H9 (cell line): ENCODE measurements at regions not wholly inside any gene's neighbourhood (a gene's known extent, or its start where the extent isn't known, plus 50 kb on each side); places are given as distances from the start of the nearest gene placed in this dataset.

Experiments used
- DNase-seq: peaks from one replicate; pipeline ENCODE4 v3.0.0-alpha.2; 2017
- H2AFZ ChIP-seq: one replicate; pipeline ENCODE4 v1.6.1; 2013; ENCODE audit warnings: mild to moderate bottlenecking, low read length, control low read depth, moderate library complexity
- H2AK5ac ChIP-seq: 2 replicates; pipeline ENCODE4 v1.6.1; 2013; ENCODE audit warnings: low read length, control low read depth, mixed read lengths; ENCODE audit not compliant: insufficient read length
- H2BK120ac ChIP-seq: one replicate; pipeline ENCODE4 v1.6.1; 2013; ENCODE audit warnings: low read depth, mild to moderate bottlenecking, low read length, control low read depth, inconsistent platforms; ENCODE audit not compliant: poor library complexity, severe bottlenecking
- H2BK12ac ChIP-seq: 2 replicates; pipeline ENCODE4 v1.6.1; 2013; ENCODE audit warnings: low read length, control low read depth, mixed read lengths, low read depth; ENCODE audit not compliant: insufficient read length
- H2BK15ac ChIP-seq: 2 replicates; pipeline ENCODE4 v1.6.1; 2013; ENCODE audit warnings: low read depth, low read length, control low read depth
- H2BK20ac ChIP-seq: one replicate; pipeline ENCODE4 v1.6.1; 2013; ENCODE audit warnings: low read depth, mild to moderate bottlenecking, low read length, control low read depth, inconsistent platforms; ENCODE audit not compliant: poor library complexity, severe bottlenecking
- H2BK5ac ChIP-seq: 2 replicates; pipeline ENCODE4 v1.6.1; 2013; ENCODE audit warnings: low read length, control low read depth, mixed read lengths; ENCODE audit not compliant: insufficient read length
- H3K14ac ChIP-seq: 2 replicates; pipeline ENCODE4 v1.6.1; 2013; ENCODE audit warnings: low read length, control low read depth; ENCODE audit not compliant: insufficient read depth
- H3K18ac ChIP-seq: 2 replicates; pipeline ENCODE4 v1.6.1; 2013; ENCODE audit warnings: low read depth, mild to moderate bottlenecking, mixed read lengths, low read length, control low read depth; ENCODE audit not compliant: insufficient read length
- H3K23ac ChIP-seq: 2 replicates; pipeline ENCODE4 v1.6.1; 2013; ENCODE audit warnings: low read length, control low read depth, mixed read lengths, low read depth; ENCODE audit not compliant: insufficient read length
- H3K23me2 ChIP-seq: 2 replicates; pipeline ENCODE4 v1.6.1; 2013; ENCODE audit warnings: low read depth, mild to moderate bottlenecking, mixed read lengths, low read length, control low read depth; ENCODE audit not compliant: insufficient read length, poor library complexity, severe bottlenecking
- H3K27ac ChIP-seq: 2 replicates; pipeline ENCODE4 v1.5.1; 2013; ENCODE audit warnings: low read length, control low read depth, mixed read lengths, low read depth; ENCODE audit not compliant: insufficient read length
- H3K27me3 ChIP-seq: 2 replicates; pipeline ENCODE4 v1.6.1; 2013; ENCODE audit warnings: low read length, control low read depth, inconsistent platforms; ENCODE audit not compliant: insufficient read depth
- H3K4ac ChIP-seq: 2 replicates; pipeline ENCODE4 v1.6.1; 2013; ENCODE audit warnings: low read depth, mild to moderate bottlenecking, control low read depth, inconsistent platforms, low read length, moderate library complexity
- H3K4me1 ChIP-seq: 2 replicates; pipeline ENCODE4 v1.6.1; 2013; ENCODE audit warnings: low read length, control low read depth, inconsistent platforms; ENCODE audit not compliant: insufficient read depth
- H3K4me2 ChIP-seq: 2 replicates; pipeline ENCODE4 v1.6.1; 2013; ENCODE audit warnings: low read length, control low read depth, mixed read lengths; ENCODE audit not compliant: insufficient read length, insufficient read depth
- H3K56ac ChIP-seq: 2 replicates; pipeline ENCODE4 v1.6.1; 2013; ENCODE audit warnings: low read depth, mild to moderate bottlenecking, mixed read lengths, low read length, control low read depth; ENCODE audit not compliant: insufficient read length
- H3K79me1 ChIP-seq: 2 replicates; pipeline ENCODE4 v1.6.1; 2013; ENCODE audit warnings: low read depth, mild to moderate bottlenecking, moderate library complexity, low read length, control low read depth, inconsistent platforms; ENCODE audit not compliant: insufficient read depth, poor library complexity, severe bottlenecking
- H3K79me2 ChIP-seq: 2 replicates; pipeline ENCODE4 v1.6.1; 2013; ENCODE audit warnings: low read length, control low read depth, inconsistent platforms; ENCODE audit not compliant: insufficient read depth
- H3K9ac ChIP-seq: 2 replicates; pipeline ENCODE4 v1.6.1; 2013; ENCODE audit warnings: low read length, control low read depth, mixed read lengths; ENCODE audit not compliant: insufficient read length; ENCODE audit errors: extremely low read depth
- H3K9me3 ChIP-seq: one replicate; pipeline ENCODE4 v1.6.1; 2013; ENCODE audit warnings: low read depth, low read length, inconsistent platforms; ENCODE audit not compliant: control insufficient read depth
- H3T11ph ChIP-seq: one replicate; pipeline ENCODE4 v1.6.1; 2013; ENCODE audit warnings: mild to moderate bottlenecking, low read length, control low read depth, inconsistent platforms
- H4K20me1 ChIP-seq: one replicate; pipeline ENCODE4 v1.6.1; 2013; ENCODE audit not compliant: control insufficient read depth, insufficient read length, insufficient read depth
- H4K5ac ChIP-seq: 2 replicates; pipeline ENCODE4 v1.6.1; 2013; ENCODE audit warnings: low read depth, mild to moderate bottlenecking, mixed read lengths, low read length, control low read depth; ENCODE audit not compliant: insufficient read length
- H4K8ac ChIP-seq: replicated peaks from 2 replicates; pipeline ENCODE4 v1.6.1; 2013; ENCODE audit warnings: low read length, control low read depth, mixed read lengths, low read depth; ENCODE audit not compliant: insufficient read length
- H4K91ac ChIP-seq: 2 replicates; pipeline ENCODE4 v1.6.1; 2013; ENCODE audit warnings: low read depth, mild to moderate bottlenecking, moderate library complexity, mixed read lengths, low read length, control low read depth; ENCODE audit not compliant: insufficient read length
- H3K27ac Mint-ChIP-seq, 3 experiments: 2 replicates in 2 of 3; 3 replicates in 1 of 3; pipeline ENCODE4 v1.8.0; 2020 to 2021; ENCODE audit warnings: mixed read lengths in 3 of 3, mild to moderate bottlenecking in 1 of 3, moderate library complexity in 1 of 3
- H3K27me3 Mint-ChIP-seq: 2 replicates; pipeline ENCODE4 v1.8.0; 2021; ENCODE audit warnings: low read depth, mild to moderate bottlenecking, moderate library complexity, mixed read lengths
- H3K36me3 Mint-ChIP-seq, 3 experiments: 2 replicates in 2 of 3; 3 replicates in 1 of 3; pipeline ENCODE4 v1.8.0; 2020 to 2021; ENCODE audit warnings: low read depth in 3 of 3, mixed read lengths in 3 of 3; ENCODE audit not compliant: insufficient read depth in 1 of 3
- H3K4me1 Mint-ChIP-seq, 2 experiments: 2 replicates each; pipeline ENCODE4 v1.8.0; 2020; ENCODE audit warnings: mixed read lengths in 2 of 2
- H3K4me3 Mint-ChIP-seq, 2 experiments: 2 replicates in 1 of 2; 3 replicates in 1 of 2; pipeline ENCODE4 v1.8.0; 2020 to 2021; ENCODE audit warnings: mild to moderate bottlenecking in 2 of 2, mixed read lengths in 2 of 2, moderate library complexity in 1 of 2
- H3K9me3 Mint-ChIP-seq, 2 experiments: 2 replicates in 1 of 2; 3 replicates in 1 of 2; pipeline ENCODE4 v1.8.0; 2020; ENCODE audit warnings: mild to moderate bottlenecking in 2 of 2, mixed read lengths in 2 of 2, moderate library complexity in 1 of 2
- CTCF ChIP-seq: fragments of 200-600 bp; sonication (generic); conservative IDR thresholded peaks from 3 replicates; pipeline ENCODE4 v1.8.0; 2021; ENCODE audit warnings: antibody characterized with exemption, mild to moderate bottlenecking
- WGBS: extraction: QIAGEN DNeasy Blood & Tissue Kit; methylation state at CpG from one replicate; pipeline ENCODE4 v1.1.7; 2013; ENCODE audit warnings: missing lambda C conversion rate, low lambda C conversion rate, mixed read lengths; ENCODE audit not compliant: insufficient read length; ENCODE audit errors: extremely low coverage; 5-methylcytosine and 5-hydroxymethylcytosine counted together

- Histone ChIP-seq H2AFZ (no peak overlapping the region), H3K27ac (no peak overlapping the region), H3T11ph (no peak overlapping the region), H4K91ac (no peak overlapping the region), H3K79me2 (no peaks in the 10 kb centered on the region), H3K23ac (no peak overlapping the region), H3K56ac (no peak overlapping the region), H2BK15ac (no peak overlapping the region), H3K4me1 (no peaks in the 10 kb centered on the region), H3K23me2 (no peaks in the 10 kb centered on the region), H3K18ac (no peak overlapping the region), H4K20me1 (peaks cover 2% of the 10 kb centered on the region), H4K8ac (no peak overlapping the region), H3K4me2 (no peak overlapping the region), H3K27me3 (no peaks in the 10 kb centered on the region), H2BK5ac (no peak overlapping the region), H4K5ac (no peak overlapping the region), H2BK120ac (no peak overlapping the region), H2BK20ac (no peak overlapping the region), H3K79me1 (no peaks in the 10 kb centered on the region), H3K9ac (no peak overlapping the region), H3K4ac (no peak overlapping the region), H3K9me3 (no peaks in the 10 kb centered on the region), H2AK5ac (no peak overlapping the region), H3K14ac (no peak overlapping the region), H2BK12ac (no peak overlapping the region)
- Mint-ChIP-seq H3K4me3 (no peak overlapping the region), H3K9me3 (no peaks in the 10 kb centered on the region), H3K27me3 (peaks cover 2% of the 10 kb centered on the region), H3K27ac (no peak overlapping the region), H3K4me1 (peaks cover 6 to 21% of the 10 kb centered on the region in 2 experiments), H3K36me3 (no peaks in the 10 kb centered on the region)
- WGBS, result no CpG with 5 or more reads among the region's 10 CpGs
- no peak for DNase-seq
- no peak for TF ChIP-seq CTCF
These were observed 62.9 kb upstream of the TEX51 start for GRCh38 chr2:126835831-126836230.
